ENCODE measurements at regions not wholly inside any gene's neighbourhood (a gene's known extent, or its start where the extent isn't known, plus 50 kb on each side); places are given as distances from the start of the nearest gene placed in this dataset.

DNA sequence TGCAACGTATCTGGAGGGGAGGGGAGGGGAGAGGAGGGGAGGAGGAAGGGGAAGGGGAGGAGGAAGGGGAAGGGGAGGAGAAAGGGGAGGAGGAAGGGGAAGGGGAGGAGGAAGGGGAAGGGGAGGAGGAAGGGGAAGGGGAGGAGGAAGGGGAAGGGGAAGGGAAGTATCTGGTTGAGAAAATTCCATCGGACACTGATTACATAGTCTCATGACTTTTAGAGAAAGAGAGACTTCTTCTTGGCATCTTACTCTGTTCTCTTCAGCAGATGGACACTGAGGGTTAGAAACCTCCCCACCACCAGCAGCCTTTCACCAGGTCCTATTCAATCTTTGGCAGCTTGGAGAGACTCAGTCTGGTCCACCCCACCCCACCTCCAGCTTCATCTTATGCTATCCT lies 296.3 kb downstream of the TNS1 start:
- Histone ChIP-seq H4K8ac (ENCODE audit: low read depth, low read length) (peak overlapping the region; percentile 40), H3K18ac (ENCODE audit: low read length) (no peak overlapping the region)

DNA sequence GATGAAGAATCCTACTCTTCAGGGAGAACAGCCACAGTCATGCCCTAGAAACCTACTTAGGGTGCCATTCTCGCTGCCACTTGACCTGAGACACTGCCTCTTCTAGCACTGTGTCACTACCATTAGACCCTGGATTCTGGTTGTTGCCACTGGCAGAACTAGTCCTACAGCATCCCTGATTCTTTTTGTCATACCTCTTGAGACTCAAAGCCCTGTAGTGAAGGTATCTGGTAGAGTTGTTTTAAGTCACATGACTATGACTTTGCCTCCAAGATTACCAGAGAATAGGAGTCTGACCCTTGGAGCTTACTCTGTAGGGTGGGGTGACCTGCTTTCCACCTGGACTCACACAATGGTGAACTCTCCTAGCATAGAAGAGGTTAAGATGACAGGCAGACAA lies 296.7 kb downstream of the TNS1 start:
- Histone ChIP-seq H3K9me3 (ENCODE audit: insufficient read depth, low read depth, low read length) (peaks cover 3% of the 10 kb centered on the region), H2BK12ac (ENCODE audit: low read length) (no peak overlapping the region), H3K4ac (ENCODE audit: low read depth, low read length) (no peak overlapping the region), H2AK5ac (ENCODE audit: low read length) (no peak overlapping the region), H3K23ac (ENCODE audit: low read length) (no peak overlapping the region), H3K79me2 (ENCODE audit: control insufficient read depth, insufficient read depth, low read length, poor library complexity) (no peaks in the 10 kb centered on the region), H3K4me3 (ENCODE audit: low read depth, low read length) (no peak overlapping the region), H2BK120ac (ENCODE audit: insufficient read depth, low read length, poor library complexity) (no peak overlapping the region), H4K12ac (ENCODE audit: low read depth, low read length) (no peak overlapping the region), H3K18ac (ENCODE audit: low read length) (no peak overlapping the region), H3K79me1 (ENCODE audit: low read length) (peaks cover 8% of the 10 kb centered on the region), H4K91ac (ENCODE audit: low read depth, low read length) (no peak overlapping the region), H3K36me3 (ENCODE audit: control insufficient read depth in 1 of 2, insufficient read depth in 2 of 2, low read length in 2 of 2) (no peaks in the 10 kb centered on the region), H2BK5ac (ENCODE audit: low read depth, low read length, poor library complexity) (no peak overlapping the region), H3K14ac (ENCODE audit: low read length) (no peak overlapping the region), H2AFZ (ENCODE audit: insufficient read depth, low read length, poor library complexity) (no peak overlapping the region), H3K4me1 (ENCODE audit: control insufficient read depth in 1 of 2, insufficient read depth in 2 of 2, low read length in 2 of 2) (peaks cover 14 to 19% of the 10 kb centered on the region in 2 experiments), H3K27me3 (ENCODE audit: insufficient read depth, low read length) (no peaks in the 10 kb centered on the region), H3K9ac (ENCODE audit: low read length) (no peak overlapping the region), H4K8ac (ENCODE audit: low read depth, low read length) (no peak overlapping the region), H3K27ac (ENCODE audit: low read depth, low read length) (no peak overlapping the region), H3K4me2 (ENCODE audit: low read length) (no peak overlapping the region)
- peak; percentile 22 to 83 for DNase-seq
- WGBS (ENCODE audit: extremely low coverage, insufficient coverage, insufficient read length), result no CpG with 5 or more reads among the region's 1 CpG

More for the DNA sequence above, 296.3 kb downstream of the TNS1 start:
- no peak overlapping the region for H3K4me3 ChIP-seq (ENCODE audit: low read depth, low read length)
- no peak for DNase-seq
- H4K12ac ChIP-seq (ENCODE audit: low read depth, low read length), result no peak overlapping the region
- no peak overlapping the region for H2AK5ac ChIP-seq (ENCODE audit: low read length)
- no peak overlapping the region for H3K9ac ChIP-seq (ENCODE audit: low read length)
- H2BK120ac ChIP-seq (ENCODE audit: insufficient read depth, low read length, poor library complexity), result peak overlapping the region; percentile 67
- H3K36me3 ChIP-seq (ENCODE audit: control insufficient read depth in 1 of 2, insufficient read depth in 2 of 2, low read length in 2 of 2), result no peaks in the 10 kb centered on the region
- H3K79me1 ChIP-seq (ENCODE audit: low read length), result peaks cover 9% of the 10 kb centered on the region
- no peaks in the 10 kb centered on the region for H3K79me2 ChIP-seq (ENCODE audit: control insufficient read depth, insufficient read depth, low read length, poor library complexity)
- H3K4me1 ChIP-seq (ENCODE audit: control insufficient read depth in 1 of 2, insufficient read depth in 2 of 2, low read length in 2 of 2), result peaks cover 14 to 24% of the 10 kb centered on the region in 2 experiments
- WGBS (ENCODE audit: extremely low coverage, insufficient coverage, insufficient read length), result no CpG with 5 or more reads among the region's 2 CpGs
- no peak overlapping the region for H2AFZ ChIP-seq (ENCODE audit: insufficient read depth, low read length, poor library complexity)
- no peak overlapping the region for H3K23ac ChIP-seq (ENCODE audit: low read length)
- H3K27me3 ChIP-seq (ENCODE audit: insufficient read depth, low read length), result no peaks in the 10 kb centered on the region
- peaks cover 3% of the 10 kb centered on the region for H3K9me3 ChIP-seq (ENCODE audit: insufficient read depth, low read depth, low read length)
- H3K4me2 ChIP-seq (ENCODE audit: low read length), result no peak overlapping the region
- H2BK12ac ChIP-seq (ENCODE audit: low read length), result no peak overlapping the region
- H3K27ac ChIP-seq (ENCODE audit: low read depth, low read length), result peak overlapping the region; percentile 39
- H2BK5ac ChIP-seq (ENCODE audit: low read depth, low read length, poor library complexity), result peak overlapping the region; percentile 58
- peak overlapping the region; percentile 30 for H3K14ac ChIP-seq (ENCODE audit: low read length)
- H4K91ac ChIP-seq (ENCODE audit: low read depth, low read length), result peak overlapping the region; percentile 68
- H3K4ac ChIP-seq (ENCODE audit: low read depth, low read length), result no peak overlapping the region

DNA sequence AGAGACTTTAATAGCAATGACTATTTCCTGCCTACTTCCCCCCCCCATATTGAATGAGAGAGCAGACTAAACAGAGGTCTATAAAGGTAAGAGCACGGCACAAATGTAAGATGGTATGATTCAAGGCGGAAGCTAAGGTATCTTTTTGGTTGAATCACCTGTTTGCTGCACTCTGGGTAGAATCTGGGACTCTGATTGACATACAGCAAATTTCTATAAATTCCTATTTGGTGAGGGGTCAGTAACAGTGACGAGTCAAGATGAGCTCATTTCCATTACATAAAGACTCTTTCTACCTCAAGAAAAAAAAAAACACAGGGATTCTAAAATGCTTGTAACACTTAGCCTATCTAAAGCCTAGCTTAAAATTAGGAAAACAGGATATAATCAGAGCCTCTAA lies 297.3 kb downstream of the TNS1 start:
- H4K8ac ChIP-seq (ENCODE audit: low read depth, low read length), result no peak overlapping the region
- no peak overlapping the region for H3K4me3 ChIP-seq (ENCODE audit: low read depth, low read length)
- no peak overlapping the region for H3K4me2 ChIP-seq (ENCODE audit: low read length)
- peaks cover 6% of the 10 kb centered on the region for H3K79me1 ChIP-seq (ENCODE audit: low read length)
- no peak overlapping the region for H3K14ac ChIP-seq (ENCODE audit: low read length)
- H3K4ac ChIP-seq (ENCODE audit: low read depth, low read length), result no peak overlapping the region
- no peak overlapping the region for H4K12ac ChIP-seq (ENCODE audit: low read depth, low read length)
- WGBS (ENCODE audit: extremely low coverage, insufficient coverage, insufficient read length), result no CpG with 5 or more reads among the region's 3 CpGs
- H2AFZ ChIP-seq (ENCODE audit: insufficient read depth, low read length, poor library complexity), result no peak overlapping the region
- no peak overlapping the region for H4K91ac ChIP-seq (ENCODE audit: low read depth, low read length)
- H3K27ac ChIP-seq (ENCODE audit: low read depth, low read length), result no peak overlapping the region
- H3K9ac ChIP-seq (ENCODE audit: low read length), result no peak overlapping the region
- H2AK5ac ChIP-seq (ENCODE audit: low read length), result no peak overlapping the region
- no peak overlapping the region for H2BK5ac ChIP-seq (ENCODE audit: low read depth, low read length, poor library complexity)
- no peaks in the 10 kb centered on the region for H3K36me3 ChIP-seq (ENCODE audit: control insufficient read depth in 1 of 2, insufficient read depth in 2 of 2, low read length in 2 of 2)
- H3K18ac ChIP-seq (ENCODE audit: low read length), result no peak overlapping the region
- no peak overlapping the region for H2BK12ac ChIP-seq (ENCODE audit: low read length)
- H3K23ac ChIP-seq (ENCODE audit: low read length), result no peak overlapping the region
- H3K4me1 ChIP-seq (ENCODE audit: control insufficient read depth in 1 of 2, insufficient read depth in 2 of 2, low read length in 2 of 2), result peaks cover 14 to 18% of the 10 kb centered on the region in 2 experiments
- peaks cover 3% of the 10 kb centered on the region for H3K9me3 ChIP-seq (ENCODE audit: insufficient read depth, low read depth, low read length)
- no peak for DNase-seq
- H3K79me2 ChIP-seq (ENCODE audit: control insufficient read depth, insufficient read depth, low read length, poor library complexity), result no peaks in the 10 kb centered on the region
- H2BK120ac ChIP-seq (ENCODE audit: insufficient read depth, low read length, poor library complexity), result no peak overlapping the region
- no peaks in the 10 kb centered on the region for H3K27me3 ChIP-seq (ENCODE audit: insufficient read depth, low read length)

DNA sequence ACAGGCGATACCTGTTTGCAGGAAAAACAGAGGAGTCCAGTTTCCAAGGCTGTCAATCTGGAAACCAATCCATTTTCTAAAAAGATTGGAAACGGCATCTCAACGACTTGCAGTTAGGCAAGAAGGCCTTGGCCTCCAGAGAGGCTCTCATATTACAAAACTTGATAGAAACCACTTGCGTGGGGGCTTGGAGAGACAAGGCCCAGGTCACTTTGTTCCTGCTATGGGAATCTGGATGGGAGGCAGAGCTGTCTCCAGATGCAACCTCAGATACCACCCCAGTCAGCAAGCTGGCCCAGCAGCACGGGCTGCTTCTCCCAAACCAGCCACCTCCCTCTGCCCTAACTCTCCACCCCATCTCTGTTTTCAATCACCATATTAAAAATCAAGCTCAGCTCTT lies 298.8 kb downstream of the TNS1 start:
- Histone ChIP-seq H2BK120ac (ENCODE audit: insufficient read depth, low read length, poor library complexity) (no peak overlapping the region), H2AK5ac (ENCODE audit: low read length) (no peak overlapping the region), H4K12ac (ENCODE audit: low read depth, low read length) (no peak overlapping the region), H3K36me3 (ENCODE audit: control insufficient read depth in 1 of 2, insufficient read depth in 2 of 2, low read length in 2 of 2) (no peaks in the 10 kb centered on the region), H4K91ac (ENCODE audit: low read depth, low read length) (no peak overlapping the region), H3K9me3 (ENCODE audit: insufficient read depth, low read depth, low read length) (peaks cover 1% of the 10 kb centered on the region), H3K18ac (ENCODE audit: low read length) (no peak overlapping the region), H3K4me2 (ENCODE audit: low read length) (no peak overlapping the region), H3K27ac (ENCODE audit: low read depth, low read length) (no peak overlapping the region), H3K4ac (ENCODE audit: low read depth, low read length) (no peak overlapping the region), H2BK12ac (ENCODE audit: low read length) (no peak overlapping the region), H3K14ac (ENCODE audit: low read length) (no peak overlapping the region), H3K79me1 (ENCODE audit: low read length) (peaks cover 4% of the 10 kb centered on the region), H4K8ac (ENCODE audit: low read depth, low read length) (no peak overlapping the region), H3K79me2 (ENCODE audit: control insufficient read depth, insufficient read depth, low read length, poor library complexity) (no peaks in the 10 kb centered on the region), H2BK5ac (ENCODE audit: low read depth, low read length, poor library complexity) (no peak overlapping the region), H3K4me3 (ENCODE audit: low read depth, low read length) (no peak overlapping the region), H3K23ac (ENCODE audit: low read length) (no peak overlapping the region), H3K4me1 (ENCODE audit: control insufficient read depth in 1 of 2, insufficient read depth in 2 of 2, low read length in 2 of 2) (peaks cover 6 to 8% of the 10 kb centered on the region in 2 experiments), H3K9ac (ENCODE audit: low read length) (no peak overlapping the region), H2AFZ (ENCODE audit: insufficient read depth, low read length, poor library complexity) (no peak overlapping the region), H3K27me3 (ENCODE audit: insufficient read depth, low read length) (no peaks in the 10 kb centered on the region)
- WGBS (ENCODE audit: extremely low coverage, insufficient coverage, insufficient read length), result no CpG with 5 or more reads among the region's 5 CpGs
- no peak for DNase-seq
